GM23248 (cell line): ENCODE measurements at regions not wholly inside any gene's neighbourhood (a gene's known extent, or its start where the extent isn't known, plus 50 kb on each side); places are given as distances from the start of the nearest gene placed in this dataset.

Experiments
- EZH2 ChIP-seq: fragments of 200-600 bp; sonication (generic); IDR thresholded peaks from 2 replicates; pipeline ENCODE4 v1.6.1; 2018; ENCODE audit warnings: antibody characterized with exemption, mild to moderate bottlenecking; ENCODE audit not compliant: insufficient read depth, poor library complexity, severe bottlenecking
- EZH2phosphoT487 ChIP-seq: fragments of 200-600 bp; sonication (generic); IDR thresholded peaks from 2 replicates; pipeline ENCODE4 v1.6.1; 2018; ENCODE audit warnings: antibody characterized with exemption, moderate library complexity, mild to moderate bottlenecking, low read depth; ENCODE audit not compliant: insufficient read depth

GRCh38 chr18:61164321-61164720, 168.9 kb upstream of the CDH20 start:
- TF ChIP-seq EZH2phosphoT487 = no peak
- no peak for TF ChIP-seq EZH2
